ENCODE measurements at regions not wholly inside any gene's neighbourhood (a gene's known extent, or its start where the extent isn't known, plus 50 kb on each side); places are given as distances from the start of the nearest gene placed in this dataset.

- TF ChIP-seq, protein P1, sequence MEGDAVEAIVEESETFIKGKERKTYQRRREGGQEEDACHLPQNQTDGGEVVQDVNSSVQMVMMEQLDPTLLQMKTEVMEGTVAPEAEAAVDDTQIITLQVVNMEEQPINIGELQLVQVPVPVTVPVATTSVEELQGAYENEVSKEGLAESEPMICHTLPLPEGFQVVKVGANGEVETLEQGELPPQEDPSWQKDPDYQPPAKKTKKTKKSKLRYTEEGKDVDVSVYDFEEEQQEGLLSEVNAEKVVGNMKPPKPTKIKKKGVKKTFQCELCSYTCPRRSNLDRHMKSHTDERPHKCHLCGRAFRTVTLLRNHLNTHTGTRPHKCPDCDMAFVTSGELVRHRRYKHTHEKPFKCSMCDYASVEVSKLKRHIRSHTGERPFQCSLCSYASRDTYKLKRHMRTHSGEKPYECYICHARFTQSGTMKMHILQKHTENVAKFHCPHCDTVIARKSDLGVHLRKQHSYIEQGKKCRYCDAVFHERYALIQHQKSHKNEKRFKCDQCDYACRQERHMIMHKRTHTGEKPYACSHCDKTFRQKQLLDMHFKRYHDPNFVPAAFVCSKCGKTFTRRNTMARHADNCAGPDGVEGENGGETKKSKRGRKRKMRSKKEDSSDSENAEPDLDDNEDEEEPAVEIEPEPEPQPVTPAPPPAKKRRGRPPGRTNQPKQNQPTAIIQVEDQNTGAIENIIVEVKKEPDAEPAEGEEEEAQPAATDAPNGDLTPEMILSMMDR (IDR thresholded peaks at IDR 0.05 in 4 of 5, conservative IDR thresholded peaks at IDR 0.05 in 1 of 5), result no peak
- TF ChIP-seq POLR2A (IDR thresholded peaks at IDR 0.05), result no peak
Measured at GRCh38 chr18:57983965-57984364, 60.1 kb upstream of the NEDD4L start.

All from gastrocnemius medialis (tissue), 4 donors.